HG02678 (cell line): ENCODE measurements at regions not wholly inside any gene's neighbourhood (a gene's known extent, or its start where the extent isn't known, plus 50 kb on each side); places are given as distances from the start of the nearest gene placed in this dataset.

Experiments used
- ATAC-seq: cut with Tn5 transposase; IDR thresholded peaks from one replicate; pipeline ENCODE4 v1.9.1; 2021; ENCODE audit warnings: mild to moderate bottlenecking, moderate library complexity; ENCODE audit not compliant: unreplicated experiment

GRCh38 chr14:44309331-44309730 lies 197.8 kb downstream of the FSCB start:
- no peak for ATAC-seq

- no peak for ATAC-seq
These were observed 206.2 kb downstream of the FSCB start for GRCh38 chr14:44300916-44301315.

DNA sequence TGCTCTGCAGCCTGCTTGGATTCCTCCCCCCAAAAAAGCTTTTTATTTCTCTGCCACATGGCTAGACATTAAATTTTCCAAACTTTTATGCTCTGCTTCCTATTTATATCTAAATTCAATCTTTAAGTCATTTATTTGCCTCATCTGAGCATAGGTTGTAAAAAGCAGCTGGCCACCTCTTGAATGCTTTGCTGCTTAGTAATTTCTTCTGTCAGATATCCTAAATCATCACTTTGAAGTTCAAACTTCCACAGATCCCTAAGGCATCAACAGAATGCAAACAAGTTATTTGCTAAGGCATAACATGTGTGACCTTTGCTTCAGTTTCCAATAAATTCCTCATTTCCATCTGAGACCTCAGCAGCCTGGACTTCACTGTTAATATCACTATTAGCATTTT lies 209.6 kb downstream of the FSCB start:
- ATAC-seq, result no peak

DNA sequence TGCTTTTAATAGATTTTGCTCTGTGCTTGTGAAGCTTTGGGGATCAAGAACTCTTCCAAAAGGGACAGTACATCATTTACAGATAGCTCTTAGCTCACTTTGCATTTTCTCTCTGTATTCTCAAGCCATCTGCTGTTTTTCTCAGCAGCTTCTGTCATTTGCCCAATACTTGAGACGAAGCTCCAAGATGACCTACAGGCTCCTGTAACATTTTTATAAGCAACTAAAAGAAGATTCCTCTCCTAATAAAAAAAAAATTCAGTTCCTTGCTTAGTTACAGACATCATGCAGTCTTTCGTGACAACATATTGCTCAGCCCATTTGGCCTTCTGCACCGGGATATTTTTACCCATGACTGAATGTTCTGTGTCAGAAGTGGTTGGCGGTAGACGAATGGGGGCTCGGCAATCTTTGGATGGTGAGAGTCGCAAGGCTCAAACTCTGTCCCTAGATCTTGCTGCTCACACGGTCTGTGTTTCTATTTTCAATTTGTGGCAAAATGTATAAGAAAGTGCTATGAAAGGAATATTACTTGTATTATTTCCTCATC lies 215.6 kb downstream of the FSCB start:
- no peak for ATAC-seq

DNA sequence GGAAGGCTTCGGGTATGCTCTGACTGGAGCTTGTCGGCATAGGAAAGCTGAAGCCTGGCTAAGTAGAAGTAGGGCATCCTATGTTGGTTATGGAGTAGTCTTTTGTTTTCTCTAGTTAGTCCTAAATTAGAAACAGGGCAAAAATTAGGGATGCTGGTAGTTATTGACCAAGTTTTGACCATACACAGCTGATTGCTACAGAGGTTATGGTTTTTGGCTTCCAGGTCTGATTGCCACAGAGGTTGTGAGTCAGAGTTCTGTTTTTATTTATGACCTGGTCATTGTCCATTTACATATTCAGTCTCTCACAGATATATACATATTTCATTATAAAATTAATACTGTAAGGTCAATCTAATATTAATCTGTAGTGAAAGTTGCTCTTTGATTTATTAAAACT lies 219.2 kb downstream of the FSCB start:
- ATAC-seq, result no peak

- ATAC-seq, result no peak
These were observed 220.9 kb downstream of the FSCB start for GRCh38 chr14:44286201-44286600.

DNA sequence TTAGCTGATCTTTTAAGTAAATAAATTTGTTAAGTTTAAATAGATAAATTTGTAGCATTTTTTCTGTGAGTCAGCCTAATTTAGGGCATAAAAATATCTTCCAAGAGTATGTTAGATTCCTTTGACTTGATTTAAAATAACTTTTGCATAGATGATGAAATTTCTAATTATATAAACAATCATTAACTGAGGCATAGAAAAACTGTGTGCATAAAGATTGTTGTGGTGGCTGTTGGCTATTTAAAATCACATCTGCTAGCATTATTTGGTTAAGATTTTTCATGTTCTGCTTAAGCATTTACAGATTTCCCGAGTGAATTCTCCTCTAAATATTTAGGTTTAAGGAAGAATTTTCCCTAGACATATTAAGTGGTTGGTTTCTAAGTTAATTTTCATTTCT lies 223.2 kb downstream of the FSCB start:
- no peak for ATAC-seq

DNA sequence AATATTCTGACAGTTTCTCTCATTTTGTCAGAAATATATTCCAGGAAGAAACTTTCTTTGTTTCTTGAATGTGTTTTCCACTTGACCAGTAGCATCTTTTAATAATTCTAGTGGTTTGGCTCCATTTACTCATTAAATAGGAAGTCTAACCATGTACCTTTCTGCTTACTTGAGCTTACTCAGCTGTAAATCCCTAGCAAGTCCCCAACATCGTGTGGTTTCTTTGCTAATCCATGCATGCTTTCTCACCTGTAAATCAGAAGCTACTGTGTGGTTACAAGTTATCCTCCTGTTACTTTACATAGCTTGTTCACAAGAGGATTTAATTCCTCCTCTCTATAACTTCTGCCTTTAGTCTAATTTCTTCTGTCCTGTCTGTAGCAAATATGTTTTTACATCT lies 227.7 kb downstream of the FSCB start:
- ATAC-seq, result no peak

- no peak for ATAC-seq
These were observed 235.4 kb downstream of the FSCB start for GRCh38 chr14:44271637-44272036.

GRCh38 chr14:44271006-44271405 lies 236.1 kb downstream of the FSCB start:
- ATAC-seq, result no peak

- ATAC-seq, result no peak
These were observed 241.8 kb downstream of the FSCB start for GRCh38 chr14:44265246-44265645.

DNA sequence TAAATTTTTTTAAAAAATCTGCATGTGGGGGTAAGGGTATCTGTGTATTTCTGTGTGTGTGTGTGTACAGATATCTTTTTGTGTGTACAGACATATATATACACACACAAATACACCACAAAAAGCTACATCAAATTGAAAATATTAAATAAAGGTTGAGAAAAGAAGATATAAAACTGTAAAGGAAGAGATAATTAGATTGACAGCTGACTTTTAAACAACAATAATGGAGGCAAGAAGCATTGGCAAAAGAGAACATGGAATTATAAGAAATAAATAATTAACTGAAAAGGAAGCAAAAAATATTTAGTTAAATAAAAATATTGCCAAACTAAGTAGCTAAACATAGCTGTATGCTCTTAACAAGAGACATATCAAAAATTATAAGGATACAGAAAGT lies 291.4 kb downstream of the FSCB start:
- no peak for ATAC-seq

DNA sequence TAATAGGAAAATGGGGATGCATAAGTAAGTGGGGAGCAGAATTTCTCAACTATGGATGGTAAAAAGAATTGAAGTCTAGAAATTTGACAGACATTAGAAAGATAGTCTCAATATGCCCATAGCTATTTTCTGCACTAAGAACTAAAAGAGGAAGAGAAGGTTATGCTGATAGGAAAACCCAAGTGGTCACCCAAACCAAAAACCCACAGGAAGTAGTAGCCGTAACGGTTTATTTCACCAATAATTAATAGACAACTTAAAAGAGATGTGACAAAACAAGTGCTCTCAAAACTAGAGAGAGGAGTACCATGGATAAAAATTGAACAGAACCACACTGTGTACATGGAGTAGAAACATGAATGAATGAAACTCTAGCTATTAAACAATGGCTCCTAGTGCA lies 295.4 kb downstream of the FSCB start:
- no peak for ATAC-seq

DNA sequence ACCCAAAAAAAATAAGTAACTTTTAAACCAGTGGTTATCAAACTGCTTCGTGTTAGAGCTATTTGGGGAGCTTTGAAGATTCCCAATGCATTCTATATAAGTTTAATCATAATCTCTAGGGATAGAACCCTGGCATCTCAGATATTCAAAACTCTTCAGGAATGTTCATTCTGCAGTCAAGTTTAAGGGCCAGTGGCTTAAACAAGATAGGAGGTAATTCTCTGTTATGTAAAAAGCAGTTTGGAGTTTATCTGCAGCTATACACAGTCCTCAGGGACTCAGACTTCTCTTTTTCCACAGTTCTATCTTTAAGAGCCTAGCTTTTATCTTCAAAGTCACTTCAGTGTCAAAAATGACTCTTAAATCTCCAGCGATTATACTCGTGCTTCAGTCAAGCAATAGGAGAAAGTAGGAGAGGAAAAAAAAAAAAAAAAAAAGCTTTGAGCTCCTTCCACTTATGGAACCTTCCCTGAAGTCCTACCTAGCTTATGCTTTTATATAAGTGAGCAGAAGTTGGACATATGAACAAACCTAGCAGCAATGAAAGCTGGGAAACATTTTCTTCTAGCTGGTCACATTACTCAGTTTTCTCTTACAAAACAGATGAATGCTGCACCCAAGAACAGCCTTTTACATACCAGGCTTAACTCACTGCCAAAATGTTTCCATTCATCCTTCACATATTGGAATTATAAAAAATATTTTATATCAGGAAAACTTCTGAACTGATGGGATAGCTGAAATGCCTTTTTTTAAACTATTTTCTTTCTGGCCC lies 302.8 kb downstream of the FSCB start:
- ATAC-seq, result no peak

DNA sequence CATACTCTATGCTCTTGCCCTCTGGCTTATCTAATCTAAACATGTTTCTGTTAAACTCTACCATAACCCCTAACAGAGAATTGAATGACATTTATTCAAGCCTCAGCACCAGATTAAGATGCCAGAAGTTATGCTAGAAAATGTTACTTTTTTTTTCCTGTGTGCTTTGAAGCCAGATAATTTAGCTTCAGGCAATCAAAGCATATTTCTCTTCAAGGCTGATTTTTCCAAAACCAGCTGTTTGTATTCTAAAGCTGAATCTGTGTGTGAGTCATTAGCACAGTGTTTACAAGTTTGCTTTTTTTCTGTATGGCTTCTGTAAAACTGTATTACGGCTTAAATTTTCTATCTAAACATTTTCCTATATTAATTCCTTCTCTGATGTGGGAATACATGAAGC lies 326.1 kb downstream of the FSCB start:
- no peak for ATAC-seq

DNA sequence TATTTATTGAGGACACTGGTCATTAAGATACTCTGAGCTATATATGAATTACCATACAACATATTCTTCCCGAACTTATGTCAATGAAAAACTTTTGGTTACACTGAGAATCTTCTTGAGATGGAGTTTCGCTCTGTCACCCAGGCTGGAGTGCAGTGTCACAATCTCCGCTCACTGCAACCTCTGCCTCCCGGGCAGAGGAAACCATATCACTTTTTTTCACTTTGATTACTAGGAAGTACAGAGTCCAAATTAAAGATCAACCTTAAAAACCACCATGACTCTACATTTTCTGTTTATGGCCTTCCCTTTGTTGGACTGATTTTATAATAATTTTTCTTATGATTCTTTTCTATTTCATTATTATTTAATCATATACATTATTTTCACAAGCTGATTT lies 336.5 kb downstream of the FSCB start:
- ATAC-seq, result no peak

DNA sequence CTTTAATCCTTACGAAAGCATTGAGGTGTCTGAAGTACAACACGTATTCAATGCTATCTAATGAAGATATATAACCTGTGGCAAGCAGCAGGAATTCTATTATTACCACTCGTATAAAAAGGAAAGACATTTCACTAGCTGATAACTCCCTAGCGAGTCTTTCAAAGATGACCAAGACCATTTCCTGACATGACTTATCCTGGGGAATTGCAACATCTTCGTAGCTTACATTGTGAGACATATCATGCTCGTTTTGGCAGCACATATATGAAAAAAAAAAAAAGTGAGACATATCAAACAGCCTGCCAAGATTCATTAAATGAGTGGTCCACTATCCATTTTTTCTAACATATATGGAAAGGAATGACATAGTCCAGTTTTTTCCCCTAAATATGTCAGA lies 337.0 kb downstream of the FSCB start:
- no peak for ATAC-seq

- no peak for ATAC-seq
These were observed 338.5 kb downstream of the FSCB start for GRCh38 chr14:44168566-44168965.

- no peak for ATAC-seq
These were observed 340.5 kb downstream of the FSCB start for GRCh38 chr14:44166611-44167010.

DNA sequence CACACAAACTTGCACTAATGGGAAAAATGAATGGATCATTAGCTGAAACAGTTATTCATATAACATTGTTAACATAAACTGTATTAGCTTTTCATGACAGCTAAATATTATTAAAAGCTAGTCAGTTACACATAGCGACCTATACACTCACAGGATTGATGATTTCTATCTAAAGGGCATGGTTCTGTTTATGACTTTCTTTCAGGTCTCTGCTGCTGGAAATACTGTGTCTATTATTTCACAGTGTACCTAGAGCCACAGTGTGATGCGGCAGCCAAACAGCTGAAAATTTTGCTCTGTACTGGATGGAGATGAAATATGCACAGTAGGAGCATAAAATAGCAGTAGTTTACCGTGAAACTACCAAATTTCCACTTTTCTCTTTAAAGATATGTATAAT lies 341.1 kb downstream of the FSCB start:
- no peak for ATAC-seq

GRCh38 chr14:44165286-44165685 lies 341.8 kb downstream of the FSCB start:
- no peak for ATAC-seq

DNA sequence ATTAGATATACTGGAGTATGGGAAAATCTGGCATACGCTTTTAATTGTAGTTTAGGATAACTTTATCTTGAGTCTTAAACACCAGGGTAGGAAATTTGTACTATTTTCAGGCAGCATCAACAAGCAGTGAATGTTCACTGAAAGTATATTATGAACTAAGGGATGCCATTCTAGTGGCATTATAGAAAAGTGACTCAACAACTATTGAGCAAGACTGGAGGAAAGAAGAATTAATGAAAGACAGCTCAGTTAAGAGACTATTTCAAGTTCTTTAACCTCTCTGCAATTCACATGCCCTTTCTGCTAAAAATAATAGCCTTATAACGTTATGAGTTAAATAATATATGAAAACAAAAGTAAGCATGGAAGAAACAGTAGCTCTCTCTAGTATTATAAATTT lies 343.1 kb downstream of the FSCB start:
- ATAC-seq, result no peak

DNA sequence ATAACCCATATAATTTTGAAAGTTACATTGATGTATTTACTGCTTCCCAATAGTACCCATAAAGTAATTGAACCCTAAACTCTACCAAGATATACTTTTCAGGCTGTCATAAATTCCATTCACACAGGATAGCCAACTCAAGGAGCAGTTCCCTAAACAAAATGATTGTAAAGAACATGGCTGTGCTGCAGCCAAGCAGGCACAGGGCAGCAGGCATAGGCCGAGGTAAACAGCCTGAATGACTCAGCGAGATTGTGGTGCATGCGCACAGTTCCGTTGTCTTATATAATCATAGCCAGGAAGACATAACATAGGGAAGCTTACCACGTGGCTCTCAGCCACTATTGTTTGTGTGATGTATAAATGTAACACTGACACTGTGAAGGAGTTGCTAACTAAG lies 344.9 kb downstream of the FSCB start:
- ATAC-seq, result no peak
